ENCODE measurements at regions not wholly inside any gene's neighbourhood (a gene's known extent, or its start where the extent isn't known, plus 50 kb on each side); places are given as distances from the start of the nearest gene placed in this dataset.

GRCh38 chr4:71938776-71939175 lies 93.0 kb upstream of the NPFFR2 start (continued):
- TF ChIP-seq ATF2 (IDR thresholded peaks at IDR 0.05; ENCODE audit: low read length) (no peak), SP1 (IDR thresholded peaks at IDR 0.05; ENCODE audit: low read depth, low read length) (no peak)
